MCF 10A (cell line): ENCODE measurements at regions not wholly inside any gene's neighbourhood (a gene's known extent, or its start where the extent isn't known, plus 50 kb on each side); places are given as distances from the start of the nearest gene placed in this dataset.
A peak's percentile ranks its signal among the peaks of the same experiment; 100 is the strongest.

Experiments
- BruUV-seq: library from RNA; stranded (reverse); fragments of 400-500 nt; replicated peaks from 2 replicates; lab custom pipeline; 2021; lab: Mats Ljungman, UMichigan
- CTCF ChIA-PET: fragments of 300-600 bp; sonication (Branson Sonifier 250); formaldehyde crosslinking; extraction: SDS; loops from one replicate; lab custom pipeline; 2021; ENCODE audit warnings: antibody characterized with exemption, inconsistent platforms; lab: Yijun Ruan, JAX
- POLR2A ChIA-PET: fragments of 300-600, 350-650 bp; sonication (Branson Sonifier 250); formaldehyde crosslinking; extraction: SDS; loops from one replicate; lab custom pipeline; 2020; ENCODE audit warnings: antibody characterized with exemption, inconsistent platforms; lab: Yijun Ruan, JAX
- DNase-seq: peaks from one replicate; pipeline ENCODE4 v3.0.0-alpha.2; 2018; ENCODE audit not compliant: unreplicated experiment
- H3K27ac Mint-ChIP-seq: one replicate; pipeline ENCODE4 v1.8.0; 2022; ENCODE audit warnings: mild to moderate bottlenecking, low read depth, mixed read lengths; ENCODE audit not compliant: unreplicated experiment
- H3K27me3 Mint-ChIP-seq: one replicate; pipeline ENCODE4 v1.8.0; 2022; ENCODE audit warnings: mixed read lengths; ENCODE audit not compliant: insufficient read depth, unreplicated experiment
- H3K36me3 Mint-ChIP-seq: one replicate; pipeline ENCODE4 v1.8.0; 2022; ENCODE audit warnings: mild to moderate bottlenecking, moderate library complexity, mixed read lengths; ENCODE audit not compliant: insufficient read depth, unreplicated experiment
- H3K4me1 Mint-ChIP-seq: one replicate; pipeline ENCODE4 v1.8.0; 2022; ENCODE audit warnings: mixed read lengths; ENCODE audit not compliant: insufficient read depth, unreplicated experiment
- H3K4me3 Mint-ChIP-seq: one replicate; pipeline ENCODE4 v1.8.0; 2022; ENCODE audit warnings: mild to moderate bottlenecking, moderate library complexity, mixed read lengths; ENCODE audit not compliant: unreplicated experiment
- H3K9me3 Mint-ChIP-seq: one replicate; pipeline ENCODE4 v1.8.0; 2022; ENCODE audit warnings: mixed read lengths; ENCODE audit not compliant: unreplicated experiment
- CTCF ChIP-seq: fragments of 200-600 bp; IDR thresholded peaks from one replicate; pipeline ENCODE4 v1.8.0; 2022; ENCODE audit warnings: antibody characterized with exemption, mild to moderate bottlenecking; ENCODE audit not compliant: unreplicated experiment
- intact Hi-C: fragments of 100-400 bp; cut with micrococcal nuclease; formaldehyde crosslinking; loops from 2 replicates; pipeline ENCODE4 v1.14.1; 2022

GRCh38 chr1:177431123-177431522 lies 260.4 kb downstream of the BRINP2 start:
- H3K36me3 Mint-ChIP-seq: no peaks in the 10 kb centered on the region
- ChIA-PET CTCF (interaction anchor here (1.1 to 1.6 kb wide), 3 partner anchors 76 to 533 kb away, joined by 3 to 4 read pairs (median 3); no protein-coding TSS in a partner anchor), POLR2A (no interaction called here)
- BruUV-seq: no TSS peak
- DNase-seq: no peak
- H3K4me3 Mint-ChIP-seq: no peak overlapping the region
- H3K27ac Mint-ChIP-seq: no peak overlapping the region
- peaks cover 22% of the 10 kb centered on the region for H3K27me3 Mint-ChIP-seq
- no peaks in the 10 kb centered on the region for H3K9me3 Mint-ChIP-seq
- intact Hi-C loops: no loop called here
- H3K4me1 Mint-ChIP-seq: no peaks in the 10 kb centered on the region
- TF ChIP-seq CTCF: no peak

DNA sequence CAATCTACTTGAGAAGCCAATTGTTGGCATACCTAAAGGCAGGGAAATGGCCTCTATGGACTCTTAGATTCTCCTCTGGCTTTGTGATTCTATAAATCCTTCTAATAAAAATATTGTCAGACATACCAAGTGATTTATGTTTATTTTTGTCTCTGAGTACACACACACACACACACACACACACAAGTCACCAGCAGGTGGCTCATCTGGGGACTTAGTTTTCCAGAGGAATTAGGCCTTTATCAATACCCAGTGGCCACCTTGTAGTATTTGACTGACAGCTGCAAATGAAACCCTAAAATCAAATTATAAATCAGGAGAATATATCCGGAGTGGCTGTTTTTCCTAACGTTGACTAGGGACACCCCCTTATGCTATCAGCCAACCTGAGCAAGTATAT lies 258.5 kb downstream of the BRINP2 start:
- CTCF ChIA-PET: interaction anchor here (0.6 to 1.8 kb wide), 8 partner anchors 8 to 536 kb away, joined by 3 to 11 read pairs (median 4); no protein-coding TSS in a partner anchor
- intact Hi-C loops: loop anchor here (1.0 to 5.0 kb wide), 2 partner anchors 353 to 517 kb away; no protein-coding TSS in a partner anchor
- peak; percentile 16 for DNase-seq
- Mint-ChIP-seq H3K4me3 (no peak overlapping the region), H3K27me3 (peaks cover 16% of the 10 kb centered on the region), H3K4me1 (no peaks in the 10 kb centered on the region), H3K9me3 (no peaks in the 10 kb centered on the region), H3K27ac (no peak overlapping the region), H3K36me3 (no peaks in the 10 kb centered on the region)
- TF ChIP-seq CTCF: no peak
- no TSS peak for BruUV-seq
- POLR2A ChIA-PET: no interaction called here

- no peak for TF ChIP-seq CTCF
- Mint-ChIP-seq H3K9me3 (no peaks in the 10 kb centered on the region), H3K4me3 (no peak overlapping the region), H3K27me3 (peaks cover 16% of the 10 kb centered on the region), H3K27ac (no peak overlapping the region), H3K4me1 (no peaks in the 10 kb centered on the region), H3K36me3 (no peaks in the 10 kb centered on the region)
- ChIA-PET POLR2A (no interaction called here), CTCF (interaction anchor here (0.7 to 1.4 kb wide), 2 partner anchors 480 to 518 kb away, joined by 4 read pairs; no protein-coding TSS in a partner anchor)
- no peak for DNase-seq
- intact Hi-C loops: loop anchor here (5.0 kb wide), 1 partner anchor 354 kb away; no protein-coding TSS in a partner anchor
- no TSS peak for BruUV-seq
Measured at GRCh38 chr1:177427811-177428210, 257.1 kb downstream of the BRINP2 start.

DNA sequence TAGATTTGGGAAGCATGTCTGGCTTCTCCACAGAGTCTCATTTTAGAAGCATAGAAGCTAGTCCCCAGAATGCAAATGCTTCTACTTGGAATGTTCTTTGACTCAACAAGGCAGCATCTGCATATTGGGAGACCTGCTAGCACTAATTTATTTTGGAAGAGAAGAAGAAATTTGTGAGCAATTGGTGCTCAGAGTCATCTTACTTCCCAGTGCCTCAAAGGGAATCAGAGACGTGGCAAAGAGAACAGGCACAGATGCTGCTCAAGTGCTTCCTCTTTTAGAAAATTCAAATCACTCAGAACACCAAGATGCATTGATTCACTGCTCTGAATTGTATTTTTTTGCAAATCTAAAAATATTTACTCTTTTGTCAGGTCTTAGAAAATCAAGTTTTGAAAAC lies 255.7 kb downstream of the BRINP2 start:
- Mint-ChIP-seq H3K4me1 (no peaks in the 10 kb centered on the region), H3K27me3 (peaks cover 16% of the 10 kb centered on the region), H3K4me3 (no peak overlapping the region), H3K27ac (no peak overlapping the region), H3K9me3 (no peaks in the 10 kb centered on the region), H3K36me3 (no peaks in the 10 kb centered on the region)
- no peak for DNase-seq
- TF ChIP-seq CTCF: no peak
- no TSS peak for BruUV-seq
- intact Hi-C loops: loop anchor here (5.0 kb wide), 1 partner anchor 356 kb away; no protein-coding TSS in a partner anchor
- POLR2A ChIA-PET: no interaction called here
- CTCF ChIA-PET: interaction anchor here (0.8 to 1.4 kb wide), 3 partner anchors 513 to 904 kb away, joined by 3 to 4 read pairs (median 3); no protein-coding TSS in a partner anchor
